OCI-LY7 (cell line): ENCODE measurements at regions not wholly inside any gene's neighbourhood (a gene's known extent, or its start where the extent isn't known, plus 50 kb on each side); places are given as distances from the start of the nearest gene placed in this dataset.

Experiments
- EZH2phosphoT487 ChIP-seq: fragments of 200-600 bp; sonication (generic); IDR thresholded peaks from 2 replicates; pipeline ENCODE4 v1.6.1; 2018; ENCODE audit warnings: low read depth, borderline replicate concordance, mild to moderate bottlenecking, mixed run types, antibody characterized with exemption, low read length, moderate library complexity, mixed read lengths
- TF ChIP-seq, protein P1 (sequence below): fragments of 200-600 bp; sonication (generic); conservative IDR thresholded peaks from 2 replicates; pipeline ENCODE4 v1.5.1; 2014; ENCODE audit warnings: mild to moderate bottlenecking, antibody characterized with exemption, low read length, moderate library complexity, mixed read lengths

DNA sequence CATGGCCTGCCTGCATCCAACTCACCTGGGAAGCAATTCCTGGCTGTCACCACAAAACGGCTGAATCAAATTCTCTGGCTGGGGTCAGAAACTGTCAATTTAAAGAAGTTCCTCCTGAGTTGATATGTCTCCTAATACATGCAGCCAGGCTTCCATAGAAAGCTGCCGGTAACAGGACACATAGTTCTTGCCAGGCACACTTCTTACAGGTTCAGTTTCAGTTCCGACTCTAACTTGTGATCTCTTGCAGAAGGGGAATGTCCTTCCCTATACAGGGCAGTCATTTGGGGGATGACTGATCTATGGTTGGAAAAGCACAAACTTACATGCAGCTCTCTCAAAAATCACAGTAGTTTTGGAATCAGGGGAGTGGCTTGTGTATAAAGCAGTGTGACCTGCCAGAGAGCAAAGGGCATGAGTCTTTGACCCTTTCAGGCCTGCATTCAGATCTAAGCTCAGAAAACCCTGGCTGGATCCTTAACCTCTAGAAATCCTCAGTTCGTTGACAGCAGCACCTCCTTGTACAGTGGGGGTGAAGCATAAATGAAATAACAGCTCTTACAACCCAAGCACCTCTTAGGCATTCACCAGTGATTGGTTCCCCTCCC is 195.6 kb downstream of the SCP2D1 start:
- TF ChIP-seq, protein P1, sequence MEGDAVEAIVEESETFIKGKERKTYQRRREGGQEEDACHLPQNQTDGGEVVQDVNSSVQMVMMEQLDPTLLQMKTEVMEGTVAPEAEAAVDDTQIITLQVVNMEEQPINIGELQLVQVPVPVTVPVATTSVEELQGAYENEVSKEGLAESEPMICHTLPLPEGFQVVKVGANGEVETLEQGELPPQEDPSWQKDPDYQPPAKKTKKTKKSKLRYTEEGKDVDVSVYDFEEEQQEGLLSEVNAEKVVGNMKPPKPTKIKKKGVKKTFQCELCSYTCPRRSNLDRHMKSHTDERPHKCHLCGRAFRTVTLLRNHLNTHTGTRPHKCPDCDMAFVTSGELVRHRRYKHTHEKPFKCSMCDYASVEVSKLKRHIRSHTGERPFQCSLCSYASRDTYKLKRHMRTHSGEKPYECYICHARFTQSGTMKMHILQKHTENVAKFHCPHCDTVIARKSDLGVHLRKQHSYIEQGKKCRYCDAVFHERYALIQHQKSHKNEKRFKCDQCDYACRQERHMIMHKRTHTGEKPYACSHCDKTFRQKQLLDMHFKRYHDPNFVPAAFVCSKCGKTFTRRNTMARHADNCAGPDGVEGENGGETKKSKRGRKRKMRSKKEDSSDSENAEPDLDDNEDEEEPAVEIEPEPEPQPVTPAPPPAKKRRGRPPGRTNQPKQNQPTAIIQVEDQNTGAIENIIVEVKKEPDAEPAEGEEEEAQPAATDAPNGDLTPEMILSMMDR, result no peak
- TF ChIP-seq EZH2phosphoT487, result no peak
